HepG2 (cell line): ENCODE measurements at regions not wholly inside any gene's neighbourhood (a gene's known extent, or its start where the extent isn't known, plus 50 kb on each side); places are given as distances from the start of the nearest gene placed in this dataset.

Source experiments
- ATAC-seq: fragments of 200-7000 bp; cut with Tn5 transposase; 3 replicates; pipeline ENCODE4 v1.9.1; 2020; ENCODE audit warnings: mild to moderate bottlenecking, moderate library complexity
- BruUV-seq: library from RNA; stranded (reverse); fragments of 400-500 nt; replicated peaks from 2 replicates; lab custom pipeline; 2021; lab: Mats Ljungman, UMichigan
- CTCF ChIA-PET: fragments of 300-600 bp; formaldehyde crosslinking; extraction: SDS; loops from one replicate; lab custom pipeline; 2021; ENCODE audit warnings: low total read pairs, inconsistent platforms, low intra/inter-chr PET ratio; lab: Yijun Ruan, JAX
- POLR2A ChIA-PET: fragments of 350-600 bp; sonication (Branson Sonifier 250); formaldehyde crosslinking; loops from one replicate; lab custom pipeline; 2020; ENCODE audit warnings: antibody characterized with exemption, inconsistent platforms; lab: Yijun Ruan, JAX
- DNase-seq: peaks from one replicate; pipeline ENCODE4 v3.0.0-alpha.2; 2015; ENCODE audit warnings: low spot score
- FAIRE-seq: peaks from 3 replicates; lab custom pipeline; 2011; peaks lifted over from hg19 to GRCh38; lab: Jason Lieb, UNC
- H2AFZ ChIP-seq: one replicate; pipeline ENCODE4 v1.6.1; 2011; ENCODE audit warnings: low read length, inconsistent platforms
- H3K27ac ChIP-seq: fragments of 300-600 bp; 3 replicates; pipeline ENCODE4 v1.8.0; 2011; ENCODE audit warnings: mixed run types, mild to moderate bottlenecking, mixed read lengths, low read length, inconsistent platforms; ENCODE audit not compliant: insufficient read depth; ENCODE audit errors: extremely low read length
- H3K27me3 ChIP-seq, 2 experiments: fragments of 200-600 bp in 1 of 2; 2 replicates in 1 of 2; 3 replicates in 1 of 2; pipeline versions ENCODE4 v1.6.0 to v1.8.0; 2011; ENCODE audit warnings: low read length in 2 of 2, mild to moderate bottlenecking in 2 of 2, moderate library complexity in 2 of 2, inconsistent platforms in 1 of 2; ENCODE audit not compliant: insufficient read depth in 2 of 2, control insufficient read depth in 1 of 2
- H3K36me3 ChIP-seq, 2 experiments: fragments of 200-600 bp in 1 of 2; replicated peaks in 1 of 2; 2 replicates in 1 of 2; 3 replicates in 1 of 2; pipeline versions ENCODE4 v1.5.1 to v1.8.0; 2011; ENCODE audit warnings: low read length in 2 of 2, inconsistent platforms in 1 of 2; ENCODE audit not compliant: insufficient read depth in 2 of 2, control insufficient read depth in 1 of 2
- H3K4me1 ChIP-seq: 2 replicates; pipeline ENCODE4 v1.5.1; 2012; ENCODE audit warnings: low read length, inconsistent platforms; ENCODE audit not compliant: insufficient read depth
- H3K4me2 ChIP-seq: 2 replicates; pipeline ENCODE4 v1.6.0; 2011; ENCODE audit warnings: low read depth, low read length, inconsistent platforms
- H3K4me3 ChIP-seq, 3 experiments: fragments of 200-600 bp in 1 of 3; sonication (generic), shearing (Covaris generic) in 1 of 3; replicated peaks in 1 of 3; 2 replicates each; pipeline ENCODE4 v1.5.1; 2011 to 2016; ENCODE audit warnings: low read length in 3 of 3, inconsistent platforms in 2 of 3, low read depth in 2 of 3, mild to moderate bottlenecking in 2 of 3, control low read depth in 1 of 3, mixed read lengths in 1 of 3; ENCODE audit not compliant: insufficient read depth in 1 of 3
- H3K79me2 ChIP-seq: one replicate; pipeline ENCODE4 v1.6.1; 2011; ENCODE audit warnings: low read length, inconsistent platforms; ENCODE audit not compliant: insufficient read depth
- H3K9ac ChIP-seq: 2 replicates; pipeline ENCODE4 v1.6.0; 2011; ENCODE audit warnings: mild to moderate bottlenecking, low read depth, low read length, inconsistent platforms; ENCODE audit not compliant: insufficient read depth
- H3K9me3 ChIP-seq: 2 replicates; pipeline ENCODE4 v1.5.1; 2012; ENCODE audit warnings: mild to moderate bottlenecking, low read length
- H4K20me1 ChIP-seq: 2 replicates; pipeline ENCODE4 v1.6.0; 2011; ENCODE audit warnings: inconsistent platforms, mild to moderate bottlenecking, low read length, moderate library complexity; ENCODE audit not compliant: insufficient read depth
- IKZF1 ChIP-seq: fragments of 450-650 bp; IDR thresholded peaks from 2 replicates; pipeline ENCODE4 v1.7.1; 2016
- NR2F6 ChIP-seq, 2 experiments: IDR thresholded peaks; 2 replicates each; pipeline ENCODE4 v1.6.1; 2016; ENCODE audit warnings: antibody characterized with exemption in 1 of 2, mild to moderate bottlenecking in 1 of 2
- RARA ChIP-seq: IDR thresholded peaks from 2 replicates; pipeline ENCODE4 v1.6.1; 2016; ENCODE audit warnings: missing genetic modification reagents, missing compliant biosample characterization
- TARDBP ChIP-seq: sonication (generic); formaldehyde crosslinking; IDR thresholded peaks from 2 replicates; pipeline ENCODE4 v1.8.0; 2022; ENCODE audit warnings: mild to moderate bottlenecking, missing genetic modification reagents
- TCF7L2 ChIP-seq: IDR thresholded peaks from 2 replicates; pipeline ENCODE4 v1.6.1; 2011; ENCODE audit warnings: mild to moderate bottlenecking, low read depth, low read length, moderate library complexity
- ZHX2 ChIP-seq, 2 experiments: sonication (generic) in 1 of 2; formaldehyde crosslinking in 1 of 2; IDR thresholded peaks; 2 replicates each; pipeline versions ENCODE4 v1.6.1 to v1.9.0; 2014 to 2022; ENCODE audit warnings: antibody characterized with exemption in 1 of 2, borderline replicate concordance in 1 of 2, inconsistent platforms in 1 of 2, low read depth in 1 of 2, missing genetic modification reagents in 1 of 2
- ZNF333 ChIP-seq: sonication (generic); formaldehyde crosslinking; IDR thresholded peaks from 2 replicates; pipeline ENCODE4 v1.4.0; 2020; ENCODE audit warnings: mild to moderate bottlenecking, missing genetic modification reagents, borderline replicate concordance
- ZNF430 ChIP-seq: sonication (generic); formaldehyde crosslinking; IDR thresholded peaks from 2 replicates; pipeline ENCODE4 v1.9.0; 2021; ENCODE audit warnings: mild to moderate bottlenecking, missing genetic modification reagents
- ZNF576 ChIP-seq: sonication (generic); formaldehyde crosslinking; IDR thresholded peaks from 2 replicates; pipeline ENCODE4 v1.4.0; 2020; ENCODE audit warnings: mild to moderate bottlenecking, missing genetic modification reagents
- WGBS: methylation state at CpG from one replicate; pipeline ENCODE4 v1.1.6; 2017; ENCODE audit warnings: low lambda C conversion rate; 5-methylcytosine and 5-hydroxymethylcytosine counted together
- in situ Hi-C: cut with HindIII; loops from 2 replicates; pipeline ENCODE4 v1.10.0; 2017; ENCODE audit warnings: low pct_unique_long_range_greater_than_20kb; ENCODE audit not compliant: extremely low pct_ligation_motif_present
- intact Hi-C: fragments of 100-400 bp; cut with micrococcal nuclease; formaldehyde crosslinking; loops from one replicate; pipeline ENCODE4 v1.10.0; 2022; ENCODE audit not compliant: unreplicated experiment

- ATAC-seq = no peak
- no peak for DNase-seq
- no peaks in the 10 kb centered on the region for H4K20me1 ChIP-seq
- TF ChIP-seq IKZF1 (no peak), ZHX2 (IDR thresholded peaks at IDR 0.05; ENCODE audit: low read depth) (no peak), ZHX2 (CRISPR knock-in tag; IDR thresholded peaks at IDR 0.05; ENCODE audit: borderline replicate concordance) (no peak)
- H3K79me2 ChIP-seq = no peaks in the 10 kb centered on the region
- no peaks in the 10 kb centered on the region for H3K9me3 ChIP-seq
- H3K4me3 ChIP-seq = no peak overlapping the region
- POLR2A ChIA-PET = no interaction called here
- H3K4me2 ChIP-seq = no peak overlapping the region
- H3K27me3 ChIP-seq = no peaks in the 10 kb centered on the region
- no peaks in the 10 kb centered on the region for H3K36me3 ChIP-seq
- in situ Hi-C loops = no loop called here
- H3K4me1 ChIP-seq = no peaks in the 10 kb centered on the region
- no peak overlapping the region for H3K27ac ChIP-seq
- 3% methylated on average over 4 of the region's 4 CpGs for WGBS
- intact Hi-C loops = no loop called here
- no TSS peak for BruUV-seq
- no peak overlapping the region for H2AFZ ChIP-seq
- CTCF ChIA-PET = no interaction called here
- H3K9ac ChIP-seq = no peak overlapping the region
- no peak for FAIRE-seq
These were observed 784.8 kb downstream of the KCNA4 start for GRCh38 chr11:29231991-29232390.

- H3K9ac ChIP-seq = no peak overlapping the region
- no peaks in the 10 kb centered on the region for H4K20me1 ChIP-seq
- H3K4me1 ChIP-seq = no peaks in the 10 kb centered on the region
- H3K27me3 ChIP-seq = no peaks in the 10 kb centered on the region
- ATAC-seq (no peak), DNase-seq (no peak), FAIRE-seq (no peak)
- in situ Hi-C loops = no loop called here
- ChIA-PET POLR2A (no interaction called here), CTCF (no interaction called here)
- no peaks in the 10 kb centered on the region for H3K9me3 ChIP-seq
- H3K4me3 ChIP-seq = no peak overlapping the region
- no peaks in the 10 kb centered on the region for H3K79me2 ChIP-seq
- no peak overlapping the region for H2AFZ ChIP-seq
- intact Hi-C loops = no loop called here
- H3K36me3 ChIP-seq = no peaks in the 10 kb centered on the region
- no peak overlapping the region for H3K27ac ChIP-seq
- no peak overlapping the region for H3K4me2 ChIP-seq
- no TSS peak for BruUV-seq
- 2% methylated on average over 3 of the region's 3 CpGs for WGBS
- TF ChIP-seq TARDBP (no peak), ZNF333 (CRISPR knock-in tag) (no peak), NR2F6 (IDR thresholded peaks at IDR 0.05) (no peak), NR2F6 (CRISPR knock-in tag; IDR thresholded peaks at IDR 0.05) (no peak), RARA (no peak), ZNF430 (CRISPR knock-in tag) (no peak), TCF7L2 (no peak), ZNF576 (CRISPR knock-in tag) (no peak)
These were observed 785.2 kb downstream of the KCNA4 start for GRCh38 chr11:29231586-29231985.
